Caco-2 (cell line): ENCODE measurements at regions not wholly inside any gene's neighbourhood (a gene's known extent, or its start where the extent isn't known, plus 50 kb on each side); places are given as distances from the start of the nearest gene placed in this dataset.

Experiments
- BruUV-seq: library from RNA; stranded (reverse); fragments of 400-500 nt; replicated peaks from 2 replicates; lab custom pipeline; 2021; lab: Mats Ljungman, UMichigan
- CTCF ChIA-PET: fragments of 300-600 bp; sonication (Branson Sonifier 250); formaldehyde crosslinking; loops from one replicate; lab custom pipeline; 2022; ENCODE audit warnings: antibody characterized with exemption; lab: Charles Lee
- POLR2A ChIA-PET: fragments of 300-600 bp; sonication (Branson Sonifier 250); formaldehyde crosslinking; loops from one replicate; lab custom pipeline; 2022; ENCODE audit warnings: antibody characterized with exemption; lab: Charles Lee
- DNase-seq, 2 experiments: peaks; one replicate each; pipeline versions ENCODE4 v3.0.0 to v3.0.0-alpha.2; 2020 to 2022
- H3K27me3 ChIP-seq: replicated peaks from 2 replicates; pipeline ENCODE4 v1.6.0; 2011; ENCODE audit warnings: low read length; ENCODE audit not compliant: control insufficient read depth, insufficient read depth
- H3K36me3 ChIP-seq: 2 replicates; pipeline ENCODE4 v1.5.1; 2011; ENCODE audit warnings: low read length; ENCODE audit not compliant: control insufficient read depth, insufficient read depth
- H3K4me1 ChIP-seq: fragments of 250-450 bp; sonication (Bioruptor Pico); 2 replicates; pipeline ENCODE4 v1.5.1; 2020; ENCODE audit warnings: mild to moderate bottlenecking
- H3K4me3 ChIP-seq: 2 replicates; pipeline ENCODE4 v1.5.1; 2011; ENCODE audit warnings: low read depth, mild to moderate bottlenecking, control low read depth, low read length
- H3K9me3 ChIP-seq: fragments of 250-450 bp; sonication (Bioruptor Pico); 2 replicates; pipeline ENCODE4 v1.5.1; 2020; ENCODE audit warnings: mild to moderate bottlenecking, moderate library complexity
- H3K27ac Mint-ChIP-seq: one replicate; pipeline ENCODE4 v1.8.0; 2022; ENCODE audit warnings: mixed read lengths; ENCODE audit not compliant: unreplicated experiment
- H3K27me3 Mint-ChIP-seq: one replicate; pipeline ENCODE4 v1.8.0; 2022; ENCODE audit warnings: mixed read lengths; ENCODE audit not compliant: insufficient read depth, unreplicated experiment
- H3K36me3 Mint-ChIP-seq: one replicate; pipeline ENCODE4 v1.8.0; 2022; ENCODE audit warnings: mild to moderate bottlenecking, mixed read lengths; ENCODE audit not compliant: insufficient read depth, unreplicated experiment
- H3K4me1 Mint-ChIP-seq: one replicate; pipeline ENCODE4 v1.8.0; 2022; ENCODE audit warnings: low read depth, mixed read lengths; ENCODE audit not compliant: unreplicated experiment
- H3K4me3 Mint-ChIP-seq: one replicate; pipeline ENCODE4 v1.8.0; 2022; ENCODE audit warnings: mild to moderate bottlenecking, moderate library complexity, mixed read lengths; ENCODE audit not compliant: unreplicated experiment
- H3K9me3 Mint-ChIP-seq: one replicate; pipeline ENCODE4 v1.8.0; 2022; ENCODE audit warnings: mixed read lengths; ENCODE audit not compliant: unreplicated experiment
- CTCF ChIP-seq, 2 experiments: fragments of 200-600 bp in 1 of 2; IDR thresholded peaks; 1 replicate in 1 of 2; 2 replicates in 1 of 2; pipeline versions ENCODE4 v1.5.1 to v1.8.0; 2011 to 2022; ENCODE audit warnings: antibody characterized with exemption in 1 of 2, control low read depth in 1 of 2, inconsistent platforms in 1 of 2, low read depth in 1 of 2, low read length in 1 of 2, mild to moderate bottlenecking in 1 of 2, moderate library complexity in 1 of 2; ENCODE audit not compliant: insufficient read depth in 1 of 2, severe bottlenecking in 1 of 2, unreplicated experiment in 1 of 2
- intact Hi-C: fragments of 100-400 bp; cut with micrococcal nuclease; formaldehyde crosslinking; loops from one replicate; pipeline ENCODE4 v1.10.0; 2022; ENCODE audit not compliant: unreplicated experiment

DNA sequence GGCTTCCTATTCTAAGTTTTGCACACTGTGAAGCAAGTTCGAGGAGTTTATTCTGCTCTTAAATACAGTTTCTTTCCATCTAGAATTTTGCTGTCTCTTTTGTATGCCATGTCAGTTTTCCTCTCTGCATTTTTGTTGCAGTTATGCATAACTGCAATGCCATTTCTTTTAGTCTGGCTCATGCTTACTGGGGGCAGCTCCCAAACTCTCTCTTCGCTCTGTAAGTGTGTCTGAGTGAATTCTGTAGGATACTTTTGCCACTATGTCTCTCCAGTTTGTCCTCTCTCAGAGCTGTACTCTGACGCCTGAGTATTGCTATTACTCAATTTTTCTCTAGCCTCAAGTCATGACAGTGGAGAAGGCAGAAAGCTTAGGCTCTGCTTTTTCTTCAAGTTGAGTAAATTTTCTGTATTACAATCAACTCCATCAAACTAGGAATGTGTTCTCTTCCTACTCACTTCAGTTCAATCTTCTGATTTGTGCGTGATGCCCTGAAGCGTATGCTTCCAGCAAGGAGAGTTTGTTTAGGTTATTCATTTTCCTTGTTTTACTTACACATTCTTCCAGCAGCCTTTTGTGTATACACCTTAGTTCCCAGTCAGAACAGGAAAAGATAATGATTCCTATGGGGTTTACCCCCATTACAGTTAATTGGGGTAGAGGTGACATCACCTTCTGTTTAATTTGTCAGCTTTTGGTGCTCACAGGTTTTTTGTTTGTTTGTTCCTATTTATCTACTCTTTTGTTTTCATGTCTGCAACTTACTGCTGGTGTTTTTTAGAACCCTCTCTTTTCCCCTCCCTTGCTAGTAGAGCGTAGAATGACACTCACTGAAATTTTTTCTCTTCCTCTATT lies 430.9 kb downstream of the BCKDHB start:
- no peaks in the 10 kb centered on the region for H3K4me1 Mint-ChIP-seq
- H3K4me1 ChIP-seq: no peaks in the 10 kb centered on the region
- H3K27me3 ChIP-seq: no peaks in the 10 kb centered on the region
- ChIA-PET CTCF (no interaction called here), POLR2A (no interaction called here)
- H3K36me3 Mint-ChIP-seq: no peaks in the 10 kb centered on the region
- no peak overlapping the region for H3K27ac Mint-ChIP-seq
- DNase-seq: no peak
- intact Hi-C loops: no loop called here
- H3K9me3 Mint-ChIP-seq: peaks cover 9% of the 10 kb centered on the region
- H3K4me3 ChIP-seq: no peak overlapping the region
- H3K9me3 ChIP-seq: no peaks in the 10 kb centered on the region
- no peak overlapping the region for H3K4me3 Mint-ChIP-seq
- TF ChIP-seq CTCF (IDR thresholded peaks at IDR 0.05; ENCODE audit: insufficient read depth in 1 of 2, low read depth in 1 of 2, low read length in 1 of 2, severe bottlenecking in 1 of 2, unreplicated experiment in 1 of 2): no peak
- H3K27me3 Mint-ChIP-seq: peaks cover 2% of the 10 kb centered on the region
- BruUV-seq: no TSS peak
- no peaks in the 10 kb centered on the region for H3K36me3 ChIP-seq

- intact Hi-C loops: no loop called here
- H3K4me1 ChIP-seq: no peaks in the 10 kb centered on the region
- DNase-seq: no peak
- H3K4me3 ChIP-seq: no peak overlapping the region
- no peaks in the 10 kb centered on the region for H3K4me1 Mint-ChIP-seq
- H3K27me3 Mint-ChIP-seq: peaks cover 2% of the 10 kb centered on the region
- TF ChIP-seq CTCF (IDR thresholded peaks at IDR 0.05; ENCODE audit: insufficient read depth in 1 of 2, low read depth in 1 of 2, low read length in 1 of 2, severe bottlenecking in 1 of 2, unreplicated experiment in 1 of 2): no peak
- no TSS peak for BruUV-seq
- no peaks in the 10 kb centered on the region for H3K27me3 ChIP-seq
- no peaks in the 10 kb centered on the region for H3K9me3 ChIP-seq
- peaks cover 9% of the 10 kb centered on the region for H3K9me3 Mint-ChIP-seq
- H3K36me3 Mint-ChIP-seq: no peaks in the 10 kb centered on the region
- H3K27ac Mint-ChIP-seq: no peak overlapping the region
- no peak overlapping the region for H3K4me3 Mint-ChIP-seq
- POLR2A ChIA-PET: no interaction called here
- CTCF ChIA-PET: no interaction called here
- no peaks in the 10 kb centered on the region for H3K36me3 ChIP-seq
Observed at GRCh38 chr6:80535914-80536565, 429.6 kb downstream of the BCKDHB start.

DNA sequence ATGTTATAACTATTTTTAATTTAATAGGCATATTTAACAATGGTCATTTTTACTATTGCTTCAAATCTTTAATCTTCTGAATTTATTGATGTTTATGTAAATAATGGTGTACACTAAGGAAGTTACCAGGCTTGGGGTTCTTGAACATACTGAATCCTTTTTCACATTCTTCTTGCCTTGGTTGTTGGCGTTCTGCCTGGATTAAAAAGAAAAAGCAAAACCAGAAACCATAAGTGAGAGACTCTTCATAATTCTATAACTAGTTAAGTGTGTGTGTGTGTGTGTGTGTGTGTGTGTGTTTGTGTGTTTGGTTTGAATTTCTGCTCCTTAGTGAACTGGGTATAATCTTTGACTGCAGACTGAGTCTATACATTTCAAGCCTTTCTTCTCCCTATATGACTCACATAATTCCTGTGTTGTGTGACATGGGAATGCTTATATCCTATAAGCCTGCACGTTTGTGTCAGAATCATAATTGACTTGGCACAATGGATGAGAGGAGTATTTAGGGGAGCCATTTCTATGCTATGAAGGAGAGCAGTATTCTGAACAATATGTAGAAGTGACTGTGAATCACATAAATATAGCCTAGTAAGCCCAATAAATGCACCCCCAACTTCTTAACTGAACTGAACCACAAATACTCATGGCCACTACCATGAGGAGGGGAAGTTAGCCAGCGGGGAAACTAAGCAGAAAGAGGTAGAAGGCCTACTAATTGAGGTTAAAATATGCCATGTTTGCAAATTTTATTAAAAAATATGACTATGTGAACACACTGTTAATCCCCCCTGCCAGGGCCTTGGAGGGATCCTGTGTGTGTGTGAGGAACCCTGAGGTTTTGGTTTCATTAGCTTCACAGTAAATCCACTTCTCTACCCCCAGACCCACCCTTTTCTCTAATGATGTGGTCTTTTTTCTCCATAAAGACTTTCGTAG lies 425.5 kb downstream of the BCKDHB start:
- no peaks in the 10 kb centered on the region for H3K27me3 ChIP-seq
- Mint-ChIP-seq H3K9me3 (peaks cover 9% of the 10 kb centered on the region), H3K4me1 (no peaks in the 10 kb centered on the region), H3K27me3 (no peaks in the 10 kb centered on the region), H3K4me3 (no peak overlapping the region), H3K27ac (no peak overlapping the region), H3K36me3 (no peaks in the 10 kb centered on the region)
- ChIA-PET CTCF (no interaction called here), POLR2A (no interaction called here)
- DNase-seq: no peak
- TF ChIP-seq CTCF (IDR thresholded peaks at IDR 0.05; ENCODE audit: insufficient read depth in 1 of 2, low read depth in 1 of 2, low read length in 1 of 2, severe bottlenecking in 1 of 2, unreplicated experiment in 1 of 2): no peak
- BruUV-seq: no TSS peak
- intact Hi-C loops: loop anchor here (5.0 kb wide), 1 partner anchor 655 kb away; no protein-coding TSS in a partner anchor
- H3K9me3 ChIP-seq: no peaks in the 10 kb centered on the region
- H3K4me1 ChIP-seq: peaks cover 14% of the 10 kb centered on the region
- no peak overlapping the region for H3K4me3 ChIP-seq
- H3K36me3 ChIP-seq: no peaks in the 10 kb centered on the region
